ENCODE measurements at regions not wholly inside any gene's neighbourhood (a gene's known extent, or its start where the extent isn't known, plus 50 kb on each side); places are given as distances from the start of the nearest gene placed in this dataset.

GRCh38 chr12:84785281-84785680, 127.3 kb downstream of the SLC6A15 start:
- H3K36me3 ChIP-seq (ENCODE audit: control insufficient read depth in 2 of 2, insufficient read depth in 1 of 2, low read length in 2 of 2): no peaks in the 10 kb centered on the region
- no peaks in the 10 kb centered on the region for H3K4me1 ChIP-seq (ENCODE audit: control insufficient read depth, insufficient read depth, low read length)
- no peaks in the 10 kb centered on the region for H3K9me3 ChIP-seq (ENCODE audit: control insufficient read depth, insufficient read depth, low read depth, low read length)
- no peak overlapping the region for H3K27ac ChIP-seq (ENCODE audit: extremely low read depth, low read depth, low read length)
- TF ChIP-seq ZNF24 (tag by site-specific recombination; IDR thresholded peaks at IDR 0.05) (no peak), ZNF175 (tag by site-specific recombination; IDR thresholded peaks at IDR 0.05) (no peak), PRDM10 (tag by site-specific recombination; IDR thresholded peaks at IDR 0.05) (no peak), ZNF549 (tag by site-specific recombination; IDR thresholded peaks at IDR 0.05) (no peak)
- POLR2A ChIA-PET: no interaction called here
- CTCF ChIA-PET: interaction anchor here (0.5 kb wide), 1 partner anchor 494 kb away, joined by 4 read pairs; no protein-coding TSS in a partner anchor
- H3K4me3 ChIP-seq (ENCODE audit: low read depth, low read length): no peak overlapping the region

GRCh38 chr12:84779169-84779568, 133.4 kb downstream of the SLC6A15 start:
- CTCF ChIA-PET: interaction anchor here (0.6 kb wide), 1 partner anchor 607 kb away, joined by 3 read pairs; no protein-coding TSS in a partner anchor
- Histone ChIP-seq H3K27ac (ENCODE audit: extremely low read depth, low read depth, low read length) (no peak overlapping the region), H3K4me3 (ENCODE audit: low read depth, low read length) (no peak overlapping the region), H3K4me1 (ENCODE audit: control insufficient read depth, insufficient read depth, low read length) (no peaks in the 10 kb centered on the region), H3K9me3 (ENCODE audit: control insufficient read depth, insufficient read depth, low read depth, low read length) (no peaks in the 10 kb centered on the region), H3K36me3 (ENCODE audit: control insufficient read depth in 2 of 2, insufficient read depth in 1 of 2, low read length in 2 of 2) (no peaks in the 10 kb centered on the region)
- POLR2A ChIA-PET: no interaction called here
- no peak for TF ChIP-seq SCRT2 (tag by site-specific recombination; IDR thresholded peaks at IDR 0.05)
- no peak for TF ChIP-seq ZNF776 (tag by site-specific recombination; IDR thresholded peaks at IDR 0.05; ENCODE audit: borderline replicate concordance)
- no peak for TF ChIP-seq ZNF629 (tag by site-specific recombination; IDR thresholded peaks at IDR 0.05)
- TF ChIP-seq HOXA7 (CRISPR knock-in tag; IDR thresholded peaks at IDR 0.05; ENCODE audit: borderline replicate concordance): no peak
- no peak for TF ChIP-seq ZBTB6 (tag by site-specific recombination; IDR thresholded peaks at IDR 0.05)
- no peak for TF ChIP-seq SCRT1 (tag by site-specific recombination; IDR thresholded peaks at IDR 0.05; ENCODE audit: borderline replicate concordance)
- TF ChIP-seq ZBTB26 (tag by site-specific recombination; optimal IDR thresholded peaks at IDR 0.05): no peak
- no peak for TF ChIP-seq ZNF488 (tag by site-specific recombination; IDR thresholded peaks at IDR 0.05)
- TF ChIP-seq ELK4 (IDR thresholded peaks at IDR 0.05; ENCODE audit: borderline replicate concordance, low read depth, low read length): no peak
- TF ChIP-seq ZNF768 (tag by site-specific recombination; IDR thresholded peaks at IDR 0.05): no peak
- TF ChIP-seq ZNF26 (tag by site-specific recombination; IDR thresholded peaks at IDR 0.05): no peak
- no peak for TF ChIP-seq ZNF571 (tag by site-specific recombination; IDR thresholded peaks at IDR 0.05)
- TF ChIP-seq ZNF518A (tag by site-specific recombination; conservative IDR thresholded peaks at IDR 0.05; ENCODE audit: low read depth): no peak
- no peak for TF ChIP-seq SALL2 (tag by site-specific recombination; IDR thresholded peaks at IDR 0.05; ENCODE audit: borderline replicate concordance)
- no peak for TF ChIP-seq SETDB1 (IDR thresholded peaks at IDR 0.05; ENCODE audit: insufficient read length, low read length)
- no peak for TF ChIP-seq ZNF221 (tag by site-specific recombination; IDR thresholded peaks at IDR 0.05; ENCODE audit: borderline replicate concordance)
